GM19372 (cell line): ENCODE measurements at regions not wholly inside any gene's neighbourhood (a gene's known extent, or its start where the extent isn't known, plus 50 kb on each side); places are given as distances from the start of the nearest gene placed in this dataset.

Source experiments
- ATAC-seq: cut with Tn5 transposase; IDR thresholded peaks from one replicate; pipeline ENCODE4 v1.9.1; 2021; ENCODE audit warnings: mild to moderate bottlenecking, low read depth, moderate library complexity; ENCODE audit not compliant: unreplicated experiment

- no peak for ATAC-seq
Observed at GRCh38 chr10:4074545-4075407, 289.8 kb upstream of the KLF6 start.

GRCh38 chr10:4073912-4074311 lies 288.9 kb upstream of the KLF6 start:
- ATAC-seq: no peak

- no peak for ATAC-seq
Observed at GRCh38 chr10:4070921-4071660, 286.1 kb upstream of the KLF6 start.

GRCh38 chr10:4070184-4070583 lies 285.2 kb upstream of the KLF6 start:
- ATAC-seq: no peak

GRCh38 chr10:4069491-4069890 lies 284.5 kb upstream of the KLF6 start:
- ATAC-seq: no peak

- no peak for ATAC-seq
Observed at GRCh38 chr10:4068629-4069028, 283.6 kb upstream of the KLF6 start.

GRCh38 chr10:4067931-4068561 lies 283.0 kb upstream of the KLF6 start:
- no peak for ATAC-seq

- ATAC-seq: no peak
Observed at GRCh38 chr10:4067531-4067930, 282.5 kb upstream of the KLF6 start.

GRCh38 chr10:4066581-4067390 lies 281.8 kb upstream of the KLF6 start:
- no peak for ATAC-seq

GRCh38 chr10:4064489-4064888 lies 279.5 kb upstream of the KLF6 start:
- ATAC-seq: no peak

GRCh38 chr10:4063717-4064116 lies 278.7 kb upstream of the KLF6 start:
- ATAC-seq: no peak

- no peak for ATAC-seq
Observed at GRCh38 chr10:4062751-4063150, 277.7 kb upstream of the KLF6 start.

- ATAC-seq: no peak
Observed at GRCh38 chr10:4062072-4062471, 277.1 kb upstream of the KLF6 start.

GRCh38 chr10:4061441-4061951 lies 276.5 kb upstream of the KLF6 start:
- ATAC-seq: no peak

GRCh38 chr10:4059471-4060138 lies 274.6 kb upstream of the KLF6 start:
- no peak for ATAC-seq

GRCh38 chr10:4058514-4059029 lies 273.6 kb upstream of the KLF6 start:
- no peak for ATAC-seq

- no peak for ATAC-seq
Observed at GRCh38 chr10:4057725-4058513, 272.9 kb upstream of the KLF6 start.

- no peak for ATAC-seq
Observed at GRCh38 chr10:4057021-4057420, 272.0 kb upstream of the KLF6 start.
